H1 (cell line): ENCODE measurements at regions not wholly inside any gene's neighbourhood (a gene's known extent, or its start where the extent isn't known, plus 50 kb on each side); places are given as distances from the start of the nearest gene placed in this dataset.

Experiments used
- CTCF ChIA-PET: fragments of 300-600 bp; sonication (Branson Sonifier 250); formaldehyde crosslinking; loops from one replicate; lab custom pipeline; 2021; ENCODE audit not compliant: partially characterized antibody; lab: Charles Lee
- POLR2A ChIA-PET: fragments of 300-600 bp; sonication (Branson Sonifier 250); formaldehyde crosslinking; loops from one replicate; lab custom pipeline; 2021; ENCODE audit warnings: inconsistent platforms; ENCODE audit not compliant: partially characterized antibody; lab: Charles Lee
- DNase-seq, 2 experiments: peaks; one replicate each; pipeline versions ENCODE4 v3.0.0 to v3.0.0-alpha.2; 2010 to 2022; ENCODE audit warnings: low spot score in 2 of 2, low read depth in 1 of 2, mixed read lengths in 1 of 2
- FAIRE-seq: peaks from 2 replicates; lab custom pipeline; 2011; peaks lifted over from hg19 to GRCh38; lab: Jason Lieb, UNC
- H2AFZ ChIP-seq: 2 replicates; pipeline ENCODE4 v1.8.1; 2012; ENCODE audit warnings: low read length, inconsistent platforms
- H2AK5ac ChIP-seq: 2 replicates; pipeline ENCODE4 v1.6.1; 2013; ENCODE audit warnings: low read depth, low read length
- H2BK120ac ChIP-seq: replicated peaks from 2 replicates; pipeline ENCODE3; 2013; ENCODE audit warnings: low read depth, low read length, inconsistent platforms
- H2BK12ac ChIP-seq: 2 replicates; pipeline ENCODE4 v1.6.1; 2013; ENCODE audit warnings: low read depth, low read length
- H2BK15ac ChIP-seq: 2 replicates; pipeline ENCODE4 v1.6.1; 2013; ENCODE audit warnings: low read length
- H2BK20ac ChIP-seq: 2 replicates; pipeline ENCODE4 v1.6.1; 2013; ENCODE audit warnings: low read length
- H2BK5ac ChIP-seq: 2 replicates; pipeline ENCODE4 v1.6.1; 2013; ENCODE audit warnings: low read depth, low read length
- H3K14ac ChIP-seq: 2 replicates; pipeline ENCODE4 v1.6.1; 2013; ENCODE audit warnings: inconsistent platforms; ENCODE audit not compliant: insufficient read length
- H3K18ac ChIP-seq: 2 replicates; pipeline ENCODE4 v1.6.1; 2013; ENCODE audit warnings: low read length; ENCODE audit errors: extremely low read depth
- H3K23ac ChIP-seq: 2 replicates; pipeline ENCODE4 v1.6.1; 2013; ENCODE audit warnings: inconsistent platforms; ENCODE audit not compliant: insufficient read length
- H3K23me2 ChIP-seq: 2 replicates; pipeline ENCODE4 v1.6.1; 2013; ENCODE audit warnings: low read depth, low read length
- H3K27ac ChIP-seq: 2 replicates; pipeline ENCODE4 v1.6.1; 2011; ENCODE audit warnings: low read depth, low read length, inconsistent platforms
- H3K27me3 ChIP-seq, 4 experiments: replicated peaks in 1 of 4; 1 replicate in 1 of 4; 2 replicates in 3 of 4; pipeline versions ENCODE4 v1.6.1 to v1.8.1; 2011 to 2013; ENCODE audit warnings: low read length in 3 of 4, mild to moderate bottlenecking in 3 of 4, inconsistent platforms in 2 of 4, mixed read lengths in 2 of 4, moderate library complexity in 1 of 4; ENCODE audit not compliant: control insufficient read depth in 3 of 4, insufficient read depth in 3 of 4; ENCODE audit errors: extremely low read depth in 1 of 4
- H3K36me3 ChIP-seq, 4 experiments: 2 replicates each; pipeline versions ENCODE4 v1.6.1 to v1.8.1; 2011 to 2013; ENCODE audit warnings: mild to moderate bottlenecking in 4 of 4, low read length in 3 of 4, moderate library complexity in 2 of 4, control low read depth in 1 of 4, inconsistent platforms in 1 of 4; ENCODE audit not compliant: insufficient read depth in 4 of 4, control insufficient read depth in 2 of 4
- H3K4ac ChIP-seq: replicated peaks from 2 replicates; pipeline ENCODE3; 2013; ENCODE audit warnings: low read length, low read depth, mixed read lengths, inconsistent platforms; ENCODE audit not compliant: insufficient read length
- H3K4me1 ChIP-seq, 4 experiments: replicated peaks in 1 of 4; 1 replicate in 1 of 4; 2 replicates in 3 of 4; pipeline versions ENCODE4 v1.6.1 to v1.8.1; 2011 to 2013; ENCODE audit warnings: low read length in 3 of 4, inconsistent platforms in 2 of 4, mixed read lengths in 1 of 4; ENCODE audit not compliant: insufficient read depth in 4 of 4, control insufficient read depth in 3 of 4
- H3K4me2 ChIP-seq, 2 experiments: 2 replicates each; pipeline versions ENCODE4 v1.6.1 to v1.8.1; 2011 to 2013; ENCODE audit warnings: low read depth in 2 of 2, low read length in 2 of 2, control low read depth in 1 of 2, inconsistent platforms in 1 of 2, mild to moderate bottlenecking in 1 of 2; ENCODE audit not compliant: insufficient read depth in 1 of 2
- H3K4me3 ChIP-seq, 4 experiments: fragments of 200-600, 300-600 bp in 1 of 4; sonication (generic), shearing (Covaris generic), sonication (Bioruptor Twin) in 1 of 4; 2 replicates each; pipeline versions ENCODE4 v1.5.1 to v1.8.1; 2011 to 2016; ENCODE audit warnings: low read length in 4 of 4, low read depth in 3 of 4, control low read depth in 2 of 4, inconsistent platforms in 2 of 4, mild to moderate bottlenecking in 2 of 4, mixed read lengths in 1 of 4, moderate library complexity in 1 of 4; ENCODE audit not compliant: insufficient read depth in 2 of 4; ENCODE audit errors: extremely low read depth in 1 of 4
- H3K56ac ChIP-seq: replicated peaks from 2 replicates; pipeline ENCODE3; 2013; ENCODE audit warnings: low read depth, mild to moderate bottlenecking, mixed read lengths, low read length, inconsistent platforms; ENCODE audit not compliant: insufficient read length
- H3K79me1 ChIP-seq: 2 replicates; pipeline ENCODE4 v1.6.1; 2013; ENCODE audit warnings: low read depth, low read length, control low read depth
- H3K79me2 ChIP-seq, 2 experiments: 2 replicates each; pipeline versions ENCODE4 v1.6.1 to v1.8.1; 2012 to 2013; ENCODE audit warnings: low read length in 2 of 2, mild to moderate bottlenecking in 2 of 2, inconsistent platforms in 1 of 2; ENCODE audit not compliant: insufficient read depth in 2 of 2, control insufficient read depth in 1 of 2
- H3K9ac ChIP-seq, 4 experiments: replicated peaks in 1 of 4; 1 replicate in 1 of 4; 2 replicates in 3 of 4; pipeline versions ENCODE4 v1.6.1 to v1.8.1; 2011 to 2013; ENCODE audit warnings: low read depth in 3 of 4, low read length in 3 of 4, control low read depth in 2 of 4, mild to moderate bottlenecking in 2 of 4, moderate library complexity in 2 of 4, inconsistent platforms in 1 of 4; ENCODE audit errors: extremely low read depth in 1 of 4
- H3K9me3 ChIP-seq, 2 experiments: 2 replicates each; pipeline versions ENCODE4 v1.6.1 to v1.8.1; 2012 to 2013; ENCODE audit warnings: mild to moderate bottlenecking in 2 of 2, moderate library complexity in 2 of 2, control low read depth in 1 of 2, inconsistent platforms in 1 of 2, low read depth in 1 of 2, low read length in 1 of 2, mixed read lengths in 1 of 2; ENCODE audit not compliant: insufficient read depth in 2 of 2
- H4K20me1 ChIP-seq, 2 experiments: replicated peaks in 1 of 2; 2 replicates each; pipeline versions ENCODE3 to v1.8.1; 2011 to 2013; ENCODE audit warnings: inconsistent platforms in 2 of 2, low read length in 2 of 2, mild to moderate bottlenecking in 1 of 2; ENCODE audit not compliant: insufficient read depth in 2 of 2, control insufficient read depth in 1 of 2
- H4K5ac ChIP-seq: 2 replicates; pipeline ENCODE4 v1.6.1; 2013; ENCODE audit warnings: low read length, low read depth, mixed read lengths, inconsistent platforms; ENCODE audit not compliant: insufficient read length
- H4K8ac ChIP-seq: 2 replicates; pipeline ENCODE4 v1.8.0; 2013; ENCODE audit warnings: mild to moderate bottlenecking, moderate library complexity, low read length, inconsistent platforms; ENCODE audit not compliant: insufficient read depth; ENCODE audit errors: extremely low read depth
- H4K91ac ChIP-seq: replicated peaks from 2 replicates; pipeline ENCODE3; 2013; ENCODE audit warnings: low read length, mixed read lengths, inconsistent platforms; ENCODE audit not compliant: insufficient read length
- CTBP2 ChIP-seq: IDR thresholded peaks from 2 replicates; pipeline ENCODE4 v1.7.0; 2011; ENCODE audit warnings: borderline replicate concordance, mild to moderate bottlenecking, moderate library complexity, mixed read lengths, low read length; ENCODE audit not compliant: insufficient read depth, insufficient read length
- GABPA ChIP-seq: IDR thresholded peaks from 2 replicates; pipeline ENCODE4 v1.6.1; 2011; ENCODE audit warnings: mild to moderate bottlenecking, low read length, moderate library complexity, borderline replicate concordance; ENCODE audit not compliant: insufficient read depth
- JUND ChIP-seq: IDR thresholded peaks from 2 replicates; pipeline ENCODE4 v1.6.1; 2011; ENCODE audit warnings: mild to moderate bottlenecking, improper control_type of control experiment, low read length
- MAFK ChIP-seq: IDR thresholded peaks from 2 replicates; pipeline ENCODE4 v1.6.1; 2012; ENCODE audit warnings: low read depth, mild to moderate bottlenecking, improper control_type of control experiment, low read length
- MAX ChIP-seq: IDR thresholded peaks from 2 replicates; pipeline ENCODE4 v1.6.1; 2012; ENCODE audit warnings: inconsistent platforms
- PHF8 ChIP-seq: fragments of 200-600 bp; sonication (generic); conservative IDR thresholded peaks from 2 replicates; pipeline ENCODE4 v1.7.1; 2012; ENCODE audit warnings: low read depth, mild to moderate bottlenecking, inconsistent platforms, low read length, moderate library complexity
- RFX5 ChIP-seq: IDR thresholded peaks from 2 replicates; pipeline ENCODE4 v1.6.1; 2011; ENCODE audit warnings: low read depth, low read length, improper control_type of control experiment, borderline replicate concordance
- RNF2 ChIP-seq: fragments of 200-900, 300-1000 bp; sonication (generic); IDR thresholded peaks from 2 replicates; pipeline ENCODE4 v1.7.1; 2016; ENCODE audit warnings: borderline replicate concordance, low read depth, mild to moderate bottlenecking, antibody characterized with exemption, low read length; ENCODE audit not compliant: poor library complexity, severe bottlenecking; ENCODE audit errors: missing control alignments
- RXRA ChIP-seq: IDR thresholded peaks from 2 replicates; pipeline ENCODE4 v1.6.1; 2011; ENCODE audit warnings: low read depth, mild to moderate bottlenecking, low read length, moderate library complexity; ENCODE audit not compliant: insufficient read depth
- SIRT6 ChIP-seq: IDR thresholded peaks from one replicate; pipeline ENCODE4 v1.7.1; 2012; ENCODE audit warnings: low read length, inconsistent platforms
- SRF ChIP-seq: IDR thresholded peaks from 2 replicates; pipeline ENCODE4 v1.6.1; 2011; ENCODE audit warnings: mild to moderate bottlenecking, low read depth, low read length, moderate library complexity
- ZNF274 ChIP-seq: IDR thresholded peaks from 2 replicates; pipeline ENCODE4 v1.7.0; 2012; ENCODE audit warnings: low read length, borderline replicate concordance; ENCODE audit errors: extremely low read depth
- WGBS, 2 experiments: shearing (Covaris generic) in 1 of 2; methylation state at CpG; one replicate each; pipeline versions ENCODE4 v1.1.6 to v1.1.7; 2013 to 2015; ENCODE audit warnings: low lambda C conversion rate in 2 of 2, mixed read lengths in 2 of 2, inconsistent platforms in 1 of 2, low coverage in 1 of 2, missing lambda C conversion rate in 1 of 2; ENCODE audit not compliant: insufficient replicate concordance in 2 of 2, insufficient coverage in 1 of 2, insufficient read length in 1 of 2; ENCODE audit errors: extremely low coverage in 1 of 2, missing lambda C conversion rate in 1 of 2; 5-methylcytosine and 5-hydroxymethylcytosine counted together

GRCh38 chr4:100593935-100594334 is 76.1 kb upstream of the EMCN start:
- Histone ChIP-seq H4K91ac (no peak overlapping the region), H2BK15ac (no peak overlapping the region)
- TF ChIP-seq CTBP2: no peak
- TF ChIP-seq RFX5: no peak
- TF ChIP-seq RNF2: no peak
- TF ChIP-seq ZNF274: no peak
- TF ChIP-seq SIRT6: no peak
- TF ChIP-seq GABPA: no peak
- TF ChIP-seq JUND: no peak
- TF ChIP-seq RXRA: no peak
- no peak for TF ChIP-seq PHF8
- no peak for TF ChIP-seq MAX
- TF ChIP-seq MAFK: no peak
- TF ChIP-seq SRF: no peak

More at GRCh38 chr4:100593935-100594334, 76.1 kb upstream of the EMCN start:
- Histone ChIP-seq H3K79me1 (no peaks in the 10 kb centered on the region), H3K56ac (no peak overlapping the region), H3K14ac (no peak overlapping the region), H3K9ac (no peak overlapping the region), H2BK120ac (no peak overlapping the region), H3K4me1 (peaks cover 0 to 2% (median 0%) of the 10 kb centered on the region in 4 experiments; a peak in 1 of 7 replicates), H3K79me2 (no peaks in the 10 kb centered on the region), H2AK5ac (no peak overlapping the region), H2AFZ (no peak overlapping the region), H4K8ac (no peak overlapping the region), H3K23ac (no peak overlapping the region), H3K4ac (no peak overlapping the region), H3K18ac (no peak overlapping the region), H3K23me2 (no peaks in the 10 kb centered on the region), H3K4me2 (no peak overlapping the region), H2BK20ac (no peak overlapping the region), H3K36me3 (no peaks in the 10 kb centered on the region), H3K9me3 (no peaks in the 10 kb centered on the region), H3K27me3 (peaks cover 0 to under 1% (median 0%) of the 10 kb centered on the region in 4 experiments; a peak in 1 of 7 replicates), H2BK5ac (no peak overlapping the region), H4K5ac (no peak overlapping the region), H4K20me1 (no peaks in the 10 kb centered on the region), H2BK12ac (no peak overlapping the region), H3K4me3 (no peak overlapping the region), H3K27ac (no peak overlapping the region)
- WGBS, 2 experiments: 90% methylated on average over 2 of the region's 2 CpGs; no CpG with 5 or more reads in 1 of the 2 experiments
- FAIRE-seq (no peak), DNase-seq (no peak)
- CTCF ChIA-PET: no interaction called here
- POLR2A ChIA-PET: no interaction called here
